ENCODE measurements at regions not wholly inside any gene's neighbourhood (a gene's known extent, or its start where the extent isn't known, plus 50 kb on each side); places are given as distances from the start of the nearest gene placed in this dataset.
A peak's percentile ranks its signal among the peaks of the same experiment; 100 is the strongest.

- no peak for DNase-seq (ENCODE audit: low read depth in 1 of 2, low spot score in 1 of 2)
- Histone ChIP-seq H3K27me3 (peaks cover 2% of the 10 kb centered on the region), H3K36me3 (no peaks in the 10 kb centered on the region), H3K4me3 (no peak overlapping the region), H3K4me1 (ENCODE audit: low read depth) (no peaks in the 10 kb centered on the region), H3K9me3 (ENCODE audit: low read depth) (no peaks in the 10 kb centered on the region), H3K27ac (no peak overlapping the region)
- TF ChIP-seq CTCF (IDR thresholded peaks at IDR 0.05; ENCODE audit: low read depth, low read length): no peak
These were observed 61.7 kb downstream of the DIO3 start for GRCh38 chr14:101623077-101623372.

- H3K4me1 ChIP-seq (ENCODE audit: low read depth): no peaks in the 10 kb centered on the region
- H3K9me3 ChIP-seq (ENCODE audit: low read depth): no peaks in the 10 kb centered on the region
- H3K4me3 ChIP-seq: no peak overlapping the region
- DNase-seq (ENCODE audit: low read depth in 1 of 2, low spot score in 1 of 2): no peak
- peaks cover 2% of the 10 kb centered on the region for H3K27me3 ChIP-seq
- no peaks in the 10 kb centered on the region for H3K36me3 ChIP-seq
- TF ChIP-seq CTCF (IDR thresholded peaks at IDR 0.05; ENCODE audit: low read depth, low read length): no peak
- no peak overlapping the region for H3K27ac ChIP-seq
These were observed 62.6 kb downstream of the DIO3 start for GRCh38 chr14:101623685-101624444.

- Histone ChIP-seq H3K4me1 (ENCODE audit: low read depth) (no peaks in the 10 kb centered on the region), H3K4me3 (no peak overlapping the region), H3K27ac (no peak overlapping the region), H3K9me3 (ENCODE audit: low read depth) (no peaks in the 10 kb centered on the region), H3K27me3 (peaks cover 7% of the 10 kb centered on the region), H3K36me3 (no peaks in the 10 kb centered on the region)
- DNase-seq (ENCODE audit: low read depth in 1 of 2, low spot score in 1 of 2): peak in 1 of 2 donors; percentile 2
- TF ChIP-seq CTCF (IDR thresholded peaks at IDR 0.05; ENCODE audit: low read depth, low read length): no peak
These were observed 63.2 kb downstream of the DIO3 start for GRCh38 chr14:101624536-101624935.

- H3K27me3 ChIP-seq: peaks cover 7% of the 10 kb centered on the region
- no peak for DNase-seq (ENCODE audit: low read depth in 1 of 2, low spot score in 1 of 2)
- no peak for TF ChIP-seq CTCF (IDR thresholded peaks at IDR 0.05; ENCODE audit: low read depth, low read length)
- no peaks in the 10 kb centered on the region for H3K36me3 ChIP-seq
- H3K27ac ChIP-seq: no peak overlapping the region
- no peaks in the 10 kb centered on the region for H3K4me1 ChIP-seq (ENCODE audit: low read depth)
- H3K9me3 ChIP-seq (ENCODE audit: low read depth): no peaks in the 10 kb centered on the region
- H3K4me3 ChIP-seq: no peak overlapping the region
These were observed 64.2 kb downstream of the DIO3 start for GRCh38 chr14:101625336-101626097.

- DNase-seq (ENCODE audit: low read depth in 1 of 2, low spot score in 1 of 2): no peak
- H3K27ac ChIP-seq: no peak overlapping the region
- no peak for TF ChIP-seq CTCF (IDR thresholded peaks at IDR 0.05; ENCODE audit: low read depth, low read length)
- H3K4me3 ChIP-seq: no peak overlapping the region
- peaks cover 13% of the 10 kb centered on the region for H3K27me3 ChIP-seq
- H3K36me3 ChIP-seq: no peaks in the 10 kb centered on the region
- no peaks in the 10 kb centered on the region for H3K4me1 ChIP-seq (ENCODE audit: low read depth)
- no peaks in the 10 kb centered on the region for H3K9me3 ChIP-seq (ENCODE audit: low read depth)
These were observed 65.0 kb downstream of the DIO3 start for GRCh38 chr14:101626331-101626730.

Data from cardiac muscle cell (in vitro differentiated cells and primary cell).